GM23338 (cell line): ENCODE measurements at regions not wholly inside any gene's neighbourhood (a gene's known extent, or its start where the extent isn't known, plus 50 kb on each side); places are given as distances from the start of the nearest gene placed in this dataset.

Experiments
- ATAC-seq: fragments of 200-7000 bp; cut with Tn5 transposase; 3 replicates; pipeline ENCODE4 v1.9.1; 2020
- DNase-seq: peaks from one replicate; pipeline ENCODE4 v3.0.0-alpha.2; 2015; ENCODE audit warnings: low spot score
- H2AFZ ChIP-seq: fragments of 200-600 bp; sonication (generic); 2 replicates; pipeline ENCODE4 v1.8.0; 2016; ENCODE audit warnings: antibody characterized with exemption, mild to moderate bottlenecking, moderate library complexity
- H3F3A ChIP-seq: fragments of 200-600 bp; sonication (generic); replicated peaks from 2 replicates; pipeline ENCODE4 v1.8.0; 2017; ENCODE audit warnings: antibody characterized with exemption, mixed run types, low read depth
- H3K27ac ChIP-seq: fragments of 200-600 bp; sonication (generic); 2 replicates; pipeline ENCODE4 v1.6.1; 2016; ENCODE audit warnings: low read depth
- H3K27me3 ChIP-seq: fragments of 200-600 bp; sonication (generic); 2 replicates; pipeline ENCODE4 v1.8.0; 2016; ENCODE audit warnings: mild to moderate bottlenecking, mixed run types, moderate library complexity; ENCODE audit not compliant: insufficient read depth
- H3K36me3 ChIP-seq: fragments of 200-600 bp; sonication (generic); 2 replicates; pipeline ENCODE4 v1.8.0; 2016; ENCODE audit warnings: mild to moderate bottlenecking; ENCODE audit not compliant: insufficient read depth
- H3K4me1 ChIP-seq: fragments of 200-600 bp; sonication (generic); 2 replicates; pipeline ENCODE4 v1.8.0; 2016; ENCODE audit warnings: mild to moderate bottlenecking, moderate library complexity; ENCODE audit not compliant: insufficient read depth
- H3K4me2 ChIP-seq: fragments of 200-600 bp; sonication (generic); 2 replicates; pipeline ENCODE4 v1.7.1; 2017; ENCODE audit warnings: mixed run types
- H3K4me3 ChIP-seq: fragments of 200-600 bp; sonication (generic); 2 replicates; pipeline ENCODE4 v1.6.1; 2016; ENCODE audit warnings: mixed run types
- H3K79me2 ChIP-seq: fragments of 200-600 bp; sonication (generic); replicated peaks from 2 replicates; pipeline ENCODE4 v1.8.0; 2017; ENCODE audit warnings: mild to moderate bottlenecking; ENCODE audit not compliant: insufficient read depth
- H3K9me2 ChIP-seq: fragments of 200-600 bp; sonication (generic); 2 replicates; pipeline ENCODE4 v1.8.0; 2017; ENCODE audit not compliant: insufficient read depth
- H4K20me1 ChIP-seq: fragments of 200-600 bp; sonication (generic); replicated peaks from 2 replicates; pipeline ENCODE4 v1.8.0; 2017; ENCODE audit warnings: mild to moderate bottlenecking; ENCODE audit not compliant: insufficient read depth
- H3K27ac Mint-ChIP-seq: 2 replicates; pipeline ENCODE4 v1.8.0; 2020; ENCODE audit warnings: inconsistent platforms, mild to moderate bottlenecking, moderate library complexity, mixed read lengths
- H3K27me3 Mint-ChIP-seq: 3 replicates; pipeline ENCODE4 v1.8.0; 2022; ENCODE audit warnings: low read depth, mild to moderate bottlenecking, moderate library complexity, mixed read lengths, inconsistent platforms; ENCODE audit not compliant: insufficient read depth, poor library complexity
- H3K36me3 Mint-ChIP-seq: 3 replicates; pipeline ENCODE4 v1.8.0; 2021; ENCODE audit warnings: low read depth, mild to moderate bottlenecking, inconsistent platforms, moderate library complexity, mixed read lengths
- H3K4me1 Mint-ChIP-seq: 3 replicates; pipeline ENCODE4 v1.8.0; 2020; ENCODE audit warnings: mild to moderate bottlenecking, inconsistent platforms, mixed read lengths
- H3K4me3 Mint-ChIP-seq: 3 replicates; pipeline ENCODE4 v1.8.0; 2021; ENCODE audit warnings: moderate library complexity, mild to moderate bottlenecking, inconsistent platforms, mixed read lengths
- H3K9me3 Mint-ChIP-seq: 3 replicates; pipeline ENCODE4 v1.8.0; 2020; ENCODE audit warnings: moderate library complexity, mild to moderate bottlenecking, inconsistent platforms, mixed read lengths
- CREB1 ChIP-seq: fragments of 250-450 bp; sonication (Bioruptor Pico); IDR thresholded peaks from 2 replicates; pipeline ENCODE4 v1.5.0; 2020; ENCODE audit warnings: low read depth, mild to moderate bottlenecking, moderate library complexity
- CTCF ChIP-seq, 2 experiments: fragments of 200-600 bp in 1 of 2; sonication (generic) in 1 of 2; conservative IDR thresholded peaks; 2 replicates each; pipeline versions ENCODE4 v1.5.1 to v1.6.1; 2016 to 2017; ENCODE audit warnings: antibody characterized with exemption in 2 of 2, low read depth in 2 of 2, mild to moderate bottlenecking in 2 of 2, moderate library complexity in 1 of 2
- EZH2 ChIP-seq: fragments of 200-600 bp; sonication (generic); IDR thresholded peaks from one replicate; pipeline ENCODE4 v1.8.0; 2017; ENCODE audit warnings: antibody characterized with exemption, mild to moderate bottlenecking, low read depth; ENCODE audit not compliant: unreplicated experiment
- EZH2phosphoT487 ChIP-seq: fragments of 200-600 bp; sonication (generic); IDR thresholded peaks from one replicate; pipeline ENCODE4 v1.8.1; 2018; ENCODE audit warnings: antibody characterized with exemption; ENCODE audit not compliant: unreplicated experiment
- POLR2AphosphoS5 ChIP-seq: IDR thresholded peaks from 2 replicates; pipeline ENCODE4 v1.6.1; 2016; ENCODE audit warnings: antibody characterized with exemption, low read depth
- REST ChIP-seq: IDR thresholded peaks from one replicate; pipeline ENCODE4 v1.6.1; 2018; ENCODE audit warnings: antibody characterized with exemption; ENCODE audit not compliant: unreplicated experiment
- ZNF114 ChIP-seq: fragments of 250-450 bp; sonication (Bioruptor Pico); IDR thresholded peaks from 2 replicates; pipeline ENCODE4 v1.5.0; 2020; ENCODE audit warnings: mild to moderate bottlenecking, moderate library complexity

GRCh38 chr1:191575746-191576145 lies 582.5 kb upstream of the RGS18 start (continued):
- TF ChIP-seq REST: no peak
- no peak for TF ChIP-seq ZNF114 (CRISPR knock-in tag)
- TF ChIP-seq EZH2phosphoT487: no peak
- TF ChIP-seq CTCF (conservative IDR thresholded peaks at IDR 0.05; ENCODE audit: low read depth in 2 of 2): no peak
- no peak for TF ChIP-seq POLR2AphosphoS5

GRCh38 chr1:191577213-191577612 lies 581.0 kb upstream of the RGS18 start:
- DNase-seq: no peak
- Mint-ChIP-seq H3K9me3 (no peaks in the 10 kb centered on the region), H3K27me3 (no peaks in the 10 kb centered on the region)

GRCh38 chr1:191578281-191578680 lies 580.0 kb upstream of the RGS18 start:
- Histone ChIP-seq H3F3A (no peaks in the 10 kb centered on the region), H3K4me3 (no peak overlapping the region), H3K4me1 (no peaks in the 10 kb centered on the region), H3K27me3 (no peaks in the 10 kb centered on the region), H3K9me2 (no peaks in the 10 kb centered on the region; the same call in none of the 2 replicates), H3K36me3 (no peaks in the 10 kb centered on the region), H3K79me2 (no peaks in the 10 kb centered on the region), H4K20me1 (no peaks in the 10 kb centered on the region), H2AFZ (no peak overlapping the region), H3K4me2 (no peak overlapping the region), H3K27ac (no peak overlapping the region)
- Mint-ChIP-seq H3K27me3 (no peaks in the 10 kb centered on the region), H3K36me3 (0 out of 3 replicates have a peak, but pooled peaks cover 4% of the 10 kb centered on the region), H3K27ac (no peak overlapping the region), H3K4me1 (no peaks in the 10 kb centered on the region), H3K9me3 (no peaks in the 10 kb centered on the region), H3K4me3 (no peak overlapping the region)
- no peak for TF ChIP-seq EZH2
- no peak for TF ChIP-seq CREB1 (CRISPR knock-in tag)
- no peak for DNase-seq
- ATAC-seq: no peak

More at GRCh38 chr1:191577213-191577612, 581.0 kb upstream of the RGS18 start:
- Histone ChIP-seq H3K36me3 (no peaks in the 10 kb centered on the region), H3F3A (no peaks in the 10 kb centered on the region), H3K4me3 (no peak overlapping the region), H3K27ac (no peak overlapping the region), H3K4me2 (no peak overlapping the region), H2AFZ (no peak overlapping the region), H3K9me2 (no peaks in the 10 kb centered on the region; the same call in none of the 2 replicates), H3K4me1 (no peaks in the 10 kb centered on the region), H4K20me1 (no peaks in the 10 kb centered on the region), H3K79me2 (no peaks in the 10 kb centered on the region), H3K27me3 (no peaks in the 10 kb centered on the region)
- Mint-ChIP-seq H3K4me3 (no peak overlapping the region), H3K27ac (no peak overlapping the region), H3K4me1 (no peaks in the 10 kb centered on the region), H3K36me3 (0 out of 3 replicates have a peak, but pooled peaks cover 4% of the 10 kb centered on the region)
- ATAC-seq: no peak
- no peak for TF ChIP-seq EZH2
